SK-N-SH (cell line): ENCODE measurements at regions not wholly inside any gene's neighbourhood (a gene's known extent, or its start where the extent isn't known, plus 50 kb on each side); places are given as distances from the start of the nearest gene placed in this dataset.

Experiments
- CTCF ChIP-seq: fragments of 200-600 bp; sonication (generic); IDR thresholded peaks from 2 replicates; pipeline ENCODE4 v1.6.1; 2017; ENCODE audit warnings: antibody characterized with exemption, mild to moderate bottlenecking, moderate library complexity
- GATA2 ChIP-seq: sonication (generic); formaldehyde crosslinking; IDR thresholded peaks from 2 replicates; pipeline ENCODE4 v1.5.0; 2020; ENCODE audit warnings: mild to moderate bottlenecking, missing genetic modification reagents
- POLR2AphosphoS5 ChIP-seq: IDR thresholded peaks from 2 replicates; pipeline ENCODE4 v1.6.1; 2012; ENCODE audit warnings: low read depth, low read length
- RCOR1 ChIP-seq: fragments of 150-350 bp; IDR thresholded peaks from 2 replicates; pipeline ENCODE4 v1.6.1; 2017; ENCODE audit warnings: antibody characterized with exemption, low read length
- REST ChIP-seq: IDR thresholded peaks from 2 replicates; pipeline ENCODE4 v1.6.1; 2012; ENCODE audit warnings: mild to moderate bottlenecking, low read depth, low read length, moderate library complexity
- RFX5 ChIP-seq: IDR thresholded peaks from 2 replicates; pipeline ENCODE4 v1.6.1; 2012; ENCODE audit warnings: mild to moderate bottlenecking, improper control_type of control experiment, low read length
- SMC3 ChIP-seq: IDR thresholded peaks from 2 replicates; pipeline ENCODE4 v1.6.1; 2012; ENCODE audit warnings: low read depth, low read length, improper control_type of control experiment
- TAF1 ChIP-seq: IDR thresholded peaks from 2 replicates; pipeline ENCODE4 v1.6.1; 2012; ENCODE audit warnings: low read depth, mild to moderate bottlenecking, low read length, moderate library complexity, borderline replicate concordance
- TF ChIP-seq, protein P1 (sequence below): IDR thresholded peaks from 2 replicates; pipeline ENCODE4 v1.4.0; 2012; ENCODE audit warnings: low read depth

GRCh38 chr3:5473471-5473870 lies 286.0 kb downstream of the EDEM1 start:
- TF ChIP-seq CTCF (no peak), RCOR1 (no peak), TAF1 (no peak), GATA2 (CRISPR knock-in tag) (no peak), SMC3 (no peak), POLR2AphosphoS5 (no peak), REST (no peak), RFX5 (no peak)
- TF ChIP-seq, protein P1, sequence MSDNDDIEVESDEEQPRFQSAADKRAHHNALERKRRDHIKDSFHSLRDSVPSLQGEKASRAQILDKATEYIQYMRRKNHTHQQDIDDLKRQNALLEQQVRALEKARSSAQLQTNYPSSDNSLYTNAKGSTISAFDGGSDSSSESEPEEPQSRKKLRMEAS: no peak
